ENCODE measurements at regions not wholly inside any gene's neighbourhood (a gene's known extent, or its start where the extent isn't known, plus 50 kb on each side); places are given as distances from the start of the nearest gene placed in this dataset.

DNA sequence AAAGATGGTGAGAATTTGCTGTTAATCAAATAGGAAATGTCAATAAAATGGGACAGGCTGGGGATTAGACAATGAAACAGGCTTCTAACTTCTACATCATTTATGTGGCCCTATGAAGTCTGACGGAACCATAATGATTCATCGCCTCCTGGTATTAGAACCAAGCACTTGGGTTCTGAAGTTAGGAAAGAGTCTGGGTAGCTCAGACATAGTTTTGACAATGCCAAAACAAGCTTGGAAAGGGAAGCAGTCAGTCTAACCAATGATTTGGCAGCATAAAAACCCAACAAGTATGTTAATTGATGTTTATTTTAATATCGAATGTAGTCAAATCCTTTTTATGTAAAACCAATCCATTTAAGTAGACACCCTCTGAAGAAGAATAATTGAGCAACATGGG, 160.8 kb upstream of the RSPO3 start:
- Histone ChIP-seq H3K14ac (replicated peaks; ENCODE audit: low read depth, low read length) (no peak overlapping the region), H3K36me3 (ENCODE audit: control insufficient read depth, insufficient read depth, low read length) (no peaks in the 10 kb centered on the region), H3K9me1 (ENCODE audit: insufficient read depth, low read length) (no peaks in the 10 kb centered on the region), H3K27ac (ENCODE audit: insufficient read depth, low read length) (no peak overlapping the region), H3K4ac (ENCODE audit: low read depth, low read length) (no peak overlapping the region), H4K20me1 (ENCODE audit: insufficient read depth, low read length) (no peaks in the 10 kb centered on the region), H2BK15ac (ENCODE audit: low read depth, low read length) (no peak overlapping the region), H2BK120ac (ENCODE audit: low read depth, low read length) (no peak overlapping the region), H3K4me3 (ENCODE audit: insufficient read depth, low read depth, low read length) (no peak overlapping the region), H2BK20ac (ENCODE audit: low read depth, low read length) (no peak overlapping the region), H3K79me1 (ENCODE audit: low read depth in 1 of 2, low read length in 2 of 2) (no peaks in the 10 kb centered on the region), H2AFZ (replicated peaks; ENCODE audit: low read length, poor library complexity) (no peak overlapping the region), H4K91ac (ENCODE audit: insufficient read depth, low read depth, low read length) (no peak overlapping the region), H3K23ac (ENCODE audit: low read depth, low read length) (no peak overlapping the region), H3K18ac (ENCODE audit: low read depth, low read length) (no peak overlapping the region), H3K56ac (ENCODE audit: extremely low read depth, insufficient read depth, low read length) (no peak overlapping the region), H3K9me3 (ENCODE audit: control insufficient read depth, insufficient read depth, low read length) (no peaks in the 10 kb centered on the region), H3K9ac (ENCODE audit: low read depth, low read length) (no peak overlapping the region), H4K8ac (ENCODE audit: low read depth in 2 of 2, low read length in 2 of 2) (no peak overlapping the region), H2AK5ac (ENCODE audit: low read depth, low read length) (no peak overlapping the region), H3K4me2 (ENCODE audit: low read depth, low read length) (no peak overlapping the region), H4K5ac (ENCODE audit: low read depth, low read length) (no peak overlapping the region), H2BK5ac (ENCODE audit: low read depth, low read length, poor library complexity, severe bottlenecking) (no peak overlapping the region), H2AK9ac (replicated peaks; ENCODE audit: low read depth, low read length, poor library complexity) (no peak overlapping the region), H3K4me1 (ENCODE audit: control insufficient read depth, insufficient read depth, low read length) (no peaks in the 10 kb centered on the region), H3K27me3 (ENCODE audit: control insufficient read depth, insufficient read depth, low read length) (no peaks in the 10 kb centered on the region)
- intact Hi-C loops (cut with micrococcal nuclease), result no loop called here
- ATAC-seq (ENCODE audit: low read depth), result no peak
- BruUV-seq (replicated peaks), result no TSS peak
- ChIA-PET POLR2A (ENCODE audit: unreplicated experiment) (no interaction called here), CTCF (no interaction called here)
- in situ Hi-C loops (cut with MboI; ENCODE audit: low sequenced_read_pairs), result no loop called here
- dilution Hi-C loops (cut with HindIII; ENCODE audit: low sequenced_read_pairs, unreplicated experiment), result no loop called here
- DNase-seq, result no peak
- no CpG with 5 or more reads among the region's 3 CpGs for WGBS, 2 experiments (ENCODE audit: extremely low coverage in 2 of 2, insufficient read length in 1 of 2)
- no peak for TF ChIP-seq ELK1 (IDR thresholded peaks at IDR 0.05; ENCODE audit: borderline replicate concordance, low read depth, low read length)
- TF ChIP-seq MAZ (IDR thresholded peaks at IDR 0.05; ENCODE audit: borderline replicate concordance, low read depth, low read length), result no peak
- TF ChIP-seq NFE2L2 (IDR thresholded peaks at IDR 0.05; ENCODE audit: low read depth, low read length), result no peak
- no peak for TF ChIP-seq CTCF (conservative IDR thresholded peaks at IDR 0.05; ENCODE audit: low read depth, low read length)
- TF ChIP-seq RFX5 (IDR thresholded peaks at IDR 0.05; ENCODE audit: low read depth, low read length), result no peak
- TF ChIP-seq POLR2A (IDR thresholded peaks at IDR 0.05; ENCODE audit: low read depth, low read length), result no peak
- TF ChIP-seq RCOR1 (IDR thresholded peaks at IDR 0.05; ENCODE audit: insufficient replicate concordance, low read length), result no peak
- no peak for TF ChIP-seq MAFK (IDR thresholded peaks at IDR 0.05; ENCODE audit: low read depth, low read length)
- TF ChIP-seq BHLHE40 (IDR thresholded peaks at IDR 0.05; ENCODE audit: low read depth, low read length), result no peak
- TF ChIP-seq RAD21 (IDR thresholded peaks at IDR 0.05; ENCODE audit: low read length), result no peak
